Stimulated activated CD4-positive, alpha-beta T cell treated with anti-CD3 and anti-CD28 coated beads, Interleukin-12 subunit alpha, Interleukin-12 subunit beta, amount 100 ng/mL, for 48 hours (primary cell): ENCODE measurements at regions not wholly inside any gene's neighbourhood (a gene's known extent, or its start where the extent isn't known, plus 50 kb on each side); places are given as distances from the start of the nearest gene placed in this dataset.

Source experiments
- DNase-seq, 3 donors: peaks; one replicate each; pipeline ENCODE4 v3.0.0-alpha.2; 2020; ENCODE audit warnings: low read depth in 2 of 3, low spot score in 1 of 3

DNA sequence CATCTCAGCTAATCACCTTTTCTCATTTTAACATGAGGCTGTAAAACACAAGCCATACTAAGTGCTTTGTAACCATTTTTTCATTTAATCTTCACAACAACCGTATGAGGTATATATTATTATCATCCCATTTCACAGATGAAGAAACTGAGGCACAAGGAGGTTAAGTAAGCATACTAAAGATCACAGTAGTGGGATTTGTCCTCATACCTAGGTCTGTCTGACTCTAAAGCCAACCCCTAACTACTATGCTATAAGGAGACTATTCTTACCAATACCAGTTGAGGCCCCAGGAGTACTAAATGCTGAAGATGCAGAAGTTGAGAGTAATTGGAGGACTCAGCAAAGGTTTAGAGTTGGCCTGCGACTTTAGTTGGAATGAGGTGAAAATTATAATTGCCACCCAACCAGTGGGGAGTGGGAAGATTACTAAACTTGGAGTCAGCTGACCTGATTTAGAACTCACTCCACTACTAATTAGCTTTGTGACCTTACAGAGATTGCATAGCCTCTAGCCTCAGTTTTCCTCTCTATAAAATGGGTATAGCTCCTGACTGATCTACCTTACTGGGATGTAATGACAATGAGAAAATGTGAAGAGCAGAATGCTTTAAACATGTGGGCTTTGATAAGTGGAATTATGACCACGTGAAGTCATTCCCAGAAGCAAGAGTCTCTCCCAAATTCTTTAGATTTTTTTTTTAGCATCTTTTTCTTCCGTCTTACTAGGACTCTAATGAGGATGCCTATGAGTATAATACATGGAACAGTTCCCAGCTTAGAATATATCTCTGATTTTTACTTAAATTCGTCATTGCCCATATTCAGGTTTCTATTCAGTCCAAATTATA is 85.8 kb upstream of the IPO9 start:
- no peak for DNase-seq

GRCh38 chr1:201745023-201745422 is 83.9 kb upstream of the IPO9 start:
- no peak for DNase-seq

DNA sequence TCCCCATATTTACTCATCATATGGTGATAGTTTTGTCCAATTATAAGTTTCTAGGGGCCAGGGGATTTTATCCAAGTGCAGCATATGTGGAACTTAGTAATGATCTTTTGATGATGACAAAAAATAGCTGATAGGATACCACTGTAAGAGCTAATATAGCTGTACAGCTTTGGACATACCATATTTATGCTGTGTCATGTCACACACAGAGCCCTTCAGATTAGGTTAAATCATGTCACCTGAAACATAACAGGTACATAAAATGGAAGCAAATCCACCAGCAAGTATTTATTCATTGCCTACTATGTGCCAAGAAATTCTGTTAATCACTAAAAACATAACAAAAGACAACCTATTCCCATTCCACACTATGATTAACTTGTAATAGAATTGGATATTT is 82.8 kb upstream of the IPO9 start:
- no peak for DNase-seq

GRCh38 chr1:201747261-201747660 is 81.7 kb upstream of the IPO9 start:
- no peak for DNase-seq

GRCh38 chr1:201748335-201748734 is 80.6 kb upstream of the IPO9 start:
- DNase-seq: no peak

- DNase-seq: no peak
Measured at GRCh38 chr1:201749059-201749690, 79.8 kb upstream of the IPO9 start.

DNA sequence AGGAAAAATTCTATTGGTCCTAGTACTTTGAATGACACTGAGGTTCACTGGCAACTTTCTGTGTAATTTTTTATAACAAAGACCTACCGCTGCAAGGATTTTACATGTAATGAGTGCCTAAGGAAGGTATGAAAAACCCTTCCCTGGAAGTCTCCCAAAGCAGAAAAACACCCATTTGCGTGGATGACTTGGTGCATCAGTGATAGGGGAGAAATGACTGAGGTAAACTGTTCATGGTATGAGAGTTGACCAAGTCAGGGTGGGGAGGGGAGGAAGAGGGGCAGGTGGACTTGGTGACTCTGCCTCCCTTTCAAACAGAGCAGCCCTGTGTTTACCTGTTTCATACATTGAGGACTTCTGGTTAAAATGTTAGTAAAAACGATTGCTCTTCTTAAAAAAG is 78.8 kb upstream of the IPO9 start:
- no peak for DNase-seq

DNA sequence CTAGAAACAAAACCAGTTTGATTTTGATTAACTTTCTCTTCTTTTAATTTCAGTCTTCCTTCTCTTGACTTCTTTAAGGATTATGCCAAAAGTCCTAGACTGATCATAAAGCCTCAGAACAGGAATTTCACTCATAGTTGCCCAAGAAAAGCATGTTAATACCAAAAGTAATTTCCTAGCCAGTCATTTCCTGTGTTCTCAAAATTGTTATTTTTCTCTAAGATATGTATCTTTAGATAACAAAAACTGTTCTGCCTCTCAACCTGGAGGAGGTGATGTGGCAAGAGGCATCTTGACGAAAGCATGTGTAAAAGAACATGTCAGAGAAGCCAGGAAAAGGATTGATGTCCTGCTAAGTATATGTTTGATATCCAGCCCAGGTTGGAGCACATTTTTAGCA is 78.0 kb upstream of the IPO9 start:
- DNase-seq: no peak

- DNase-seq: no peak
Measured at GRCh38 chr1:201751872-201752271, 77.1 kb upstream of the IPO9 start.

DNA sequence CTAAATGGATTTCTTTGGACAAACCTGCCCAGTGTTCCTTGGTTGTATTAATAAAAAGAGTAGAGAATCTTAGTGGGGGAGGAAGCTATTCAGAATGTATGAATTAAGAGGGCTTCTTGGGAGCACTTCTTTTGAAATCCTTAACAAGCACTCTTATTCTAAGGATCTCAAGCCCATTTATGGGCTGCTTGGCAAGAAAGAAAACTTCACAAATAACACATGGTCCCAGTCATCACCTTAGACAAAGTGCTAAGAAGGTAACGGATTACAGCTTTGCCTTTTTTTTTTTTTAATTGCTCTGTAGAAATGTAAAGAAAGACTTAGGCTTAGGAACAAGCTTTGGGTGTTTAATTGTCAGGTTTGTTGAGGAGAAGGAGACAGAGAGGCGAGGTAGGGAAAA is 76.6 kb upstream of the IPO9 start:
- no peak for DNase-seq

DNA sequence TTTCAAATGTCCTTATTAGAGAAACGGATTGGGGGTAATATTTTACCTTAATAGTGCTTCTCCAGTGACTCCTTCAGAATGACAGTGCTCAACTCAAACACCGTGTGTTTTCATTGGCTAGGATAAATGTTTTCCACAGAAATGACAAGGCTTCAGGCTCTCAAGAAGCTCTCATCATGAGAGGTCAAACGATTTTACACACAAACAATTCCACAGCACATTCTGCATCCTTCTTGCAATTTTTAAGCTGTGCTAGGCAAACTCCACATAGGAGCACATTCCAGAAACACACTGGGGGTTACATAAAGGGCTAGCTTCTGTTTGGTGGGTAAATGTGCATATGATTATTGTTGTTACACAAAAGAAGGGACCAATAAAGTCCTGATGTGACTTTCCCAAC is 75.5 kb upstream of the IPO9 start:
- DNase-seq: no peak

DNA sequence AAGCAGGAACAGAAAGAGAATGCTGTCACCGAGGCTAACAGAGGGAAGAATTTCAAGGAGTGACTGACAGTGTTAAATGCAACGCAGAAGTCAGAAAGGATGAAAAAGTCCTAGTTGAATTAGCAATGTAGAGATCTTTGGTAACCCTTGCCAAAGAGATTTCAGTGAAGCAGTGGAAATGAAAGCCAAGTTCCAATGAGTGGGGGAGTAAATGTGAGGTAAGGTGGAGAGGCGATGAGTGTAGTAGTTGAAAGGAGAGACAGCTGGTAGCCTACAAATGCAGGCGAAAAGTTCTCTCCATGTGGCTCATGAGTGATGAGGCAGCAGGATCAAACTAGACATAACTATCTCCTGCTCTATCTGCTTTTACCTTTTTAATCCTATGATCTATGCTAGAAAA is 74.6 kb upstream of the IPO9 start:
- DNase-seq: no peak

GRCh38 chr1:201755200-201755599 is 73.8 kb upstream of the IPO9 start:
- DNase-seq: no peak

- DNase-seq: no peak
Measured at GRCh38 chr1:201756406-201756805, 72.6 kb upstream of the IPO9 start.

- no peak for DNase-seq
Measured at GRCh38 chr1:201758499-201759050, 70.4 kb upstream of the IPO9 start.

GRCh38 chr1:201759194-201759815 is 69.7 kb upstream of the IPO9 start:
- no peak for DNase-seq

DNA sequence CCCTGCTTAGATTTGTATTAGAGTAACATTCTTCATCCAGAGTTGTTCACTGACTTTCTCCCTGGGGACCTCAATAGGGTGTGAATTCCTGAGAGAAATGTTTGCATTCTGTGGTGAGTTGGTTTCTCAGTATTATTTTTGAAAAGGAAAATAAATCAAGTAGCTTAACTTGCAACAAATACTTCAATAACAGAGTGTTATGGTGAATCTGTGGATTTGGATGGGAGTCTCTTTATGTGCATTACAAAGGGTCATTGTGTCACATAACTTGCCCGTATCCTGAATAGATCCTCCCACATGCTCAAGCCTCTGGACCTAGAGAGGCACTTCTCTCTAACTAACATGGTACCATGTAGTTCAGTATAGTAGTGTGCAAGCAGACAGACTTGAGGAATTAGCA is 68.4 kb upstream of the IPO9 start:
- DNase-seq: no peak

GRCh38 chr1:201761178-201761577 is 67.8 kb upstream of the IPO9 start:
- DNase-seq: no peak

GRCh38 chr1:201761871-201762270 is 67.1 kb upstream of the IPO9 start:
- no peak for DNase-seq

GRCh38 chr1:201762381-201762780 is 66.6 kb upstream of the IPO9 start:
- DNase-seq: no peak

DNA sequence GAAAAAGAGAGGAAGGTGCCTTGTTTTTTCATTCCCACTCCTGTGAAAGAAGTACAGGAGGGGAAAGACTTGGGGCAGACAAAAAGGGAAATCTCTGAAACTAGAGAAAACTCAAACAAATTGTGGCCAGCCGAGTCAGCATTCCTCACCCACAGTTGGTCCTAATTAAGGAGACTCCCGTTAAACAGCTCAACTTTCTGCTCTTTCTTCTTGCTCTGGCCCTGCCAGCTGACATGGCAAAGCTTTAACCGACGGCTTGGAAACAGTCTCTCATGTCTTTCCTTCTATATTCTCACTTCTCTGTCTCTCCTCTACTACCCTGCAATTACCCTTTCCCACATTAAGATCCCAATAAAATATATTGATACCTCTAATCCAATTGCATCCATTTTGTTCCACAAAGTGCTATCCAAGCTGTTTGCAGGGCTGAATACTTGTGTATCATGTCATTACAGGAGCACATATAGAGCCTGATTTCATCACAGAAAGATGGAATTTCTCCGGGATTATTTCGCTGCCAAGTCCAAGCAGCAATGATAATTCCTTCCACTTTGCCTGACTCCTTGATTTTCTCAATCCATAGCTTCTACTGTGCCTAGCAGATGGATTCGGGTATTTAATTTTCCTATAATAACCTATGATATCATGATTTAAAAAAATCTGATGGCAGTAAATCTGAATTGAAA is 65.4 kb upstream of the IPO9 start:
- no peak for DNase-seq

DNA sequence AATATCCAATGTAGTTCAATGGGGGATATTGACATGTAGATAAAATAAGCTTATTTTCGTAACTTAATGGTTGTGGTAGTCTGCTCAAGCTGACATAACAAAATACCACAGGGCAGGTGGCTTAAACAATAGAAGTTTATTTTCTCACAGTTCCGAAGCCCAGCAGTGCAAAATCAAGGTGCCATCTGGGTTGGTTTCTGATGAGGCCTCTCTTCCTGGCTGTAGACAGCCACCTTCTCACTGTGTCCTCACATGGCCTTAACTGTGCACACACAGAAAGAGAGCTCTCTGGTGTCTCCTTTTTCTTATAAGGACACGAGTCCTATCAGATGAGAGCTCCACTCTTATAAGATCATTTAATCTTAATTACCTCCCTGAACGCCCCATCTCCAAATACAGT is 64.8 kb upstream of the IPO9 start:
- DNase-seq: no peak
